Brain microvascular endothelial cell (primary cell): ENCODE measurements at regions not wholly inside any gene's neighbourhood (a gene's known extent, or its start where the extent isn't known, plus 50 kb on each side); places are given as distances from the start of the nearest gene placed in this dataset.

ENCODE experiments used
- DNase-seq: peaks from one replicate; pipeline ENCODE4 v3.0.0-alpha.2; 2020
- H3K27ac ChIP-seq: fragments of 250-450 bp; sonication (Bioruptor Pico); 2 replicates; pipeline ENCODE4 v1.5.1; 2020; ENCODE audit warnings: mild to moderate bottlenecking, moderate library complexity
- H3K27me3 ChIP-seq: fragments of 250-450 bp; sonication (Bioruptor Pico); replicated peaks from 2 replicates; pipeline ENCODE4 v1.5.1; 2020; ENCODE audit warnings: mild to moderate bottlenecking
- H3K36me3 ChIP-seq: fragments of 250-450 bp; sonication (Bioruptor Pico); replicated peaks from 2 replicates; pipeline ENCODE4 v1.5.1; 2020; ENCODE audit warnings: mild to moderate bottlenecking
- H3K4me3 ChIP-seq: 2 replicates; pipeline ENCODE4 v1.5.1; 2011; ENCODE audit warnings: low read depth, mild to moderate bottlenecking, control low read depth, low read length, moderate library complexity
- CTCF ChIP-seq: IDR thresholded peaks from 2 replicates; pipeline ENCODE4 v1.5.1; 2011; ENCODE audit warnings: low read depth, mild to moderate bottlenecking, moderate library complexity, low read length, control low read depth, inconsistent platforms; ENCODE audit errors: missing control alignments
- in situ Hi-C: cut with HindIII; loops from 2 replicates; pipeline ENCODE4 v1.10.0; 2017; ENCODE audit warnings: low sequenced_read_pairs, low pct_ligation_motif_present

GRCh38 chr14:61630399-61631044 lies 64.8 kb upstream of the HIF1A start:
- no peak for DNase-seq
- Histone ChIP-seq H3K4me3 (no peak overlapping the region), H3K36me3 (no peaks in the 10 kb centered on the region), H3K27ac (no peak overlapping the region), H3K27me3 (no peaks in the 10 kb centered on the region)
- in situ Hi-C loops, result no loop called here
- TF ChIP-seq CTCF, result no peak

GRCh38 chr14:61631045-61631687 lies 64.1 kb upstream of the HIF1A start:
- in situ Hi-C loops, result no loop called here
- no peak for DNase-seq
- Histone ChIP-seq H3K4me3 (no peak overlapping the region), H3K27ac (no peak overlapping the region), H3K27me3 (no peaks in the 10 kb centered on the region), H3K36me3 (no peaks in the 10 kb centered on the region)
- TF ChIP-seq CTCF, result no peak

GRCh38 chr14:61632401-61632800 lies 62.9 kb upstream of the HIF1A start:
- H3K27ac ChIP-seq, result no peak overlapping the region
- H3K36me3 ChIP-seq, result no peaks in the 10 kb centered on the region
- no peak overlapping the region for H3K4me3 ChIP-seq
- no peak for TF ChIP-seq CTCF
- H3K27me3 ChIP-seq, result no peaks in the 10 kb centered on the region
- in situ Hi-C loops, result no loop called here
- DNase-seq, result no peak

- in situ Hi-C loops, result no loop called here
Measured at GRCh38 chr14:61632807-61633206, 62.5 kb upstream of the HIF1A start.

GRCh38 chr14:61636291-61636690 lies 59.0 kb upstream of the HIF1A start:
- no peak overlapping the region for H3K27ac ChIP-seq
- DNase-seq, result no peak
- H3K36me3 ChIP-seq, result no peaks in the 10 kb centered on the region
- no peaks in the 10 kb centered on the region for H3K27me3 ChIP-seq
- in situ Hi-C loops, result no loop called here
- H3K4me3 ChIP-seq, result no peak overlapping the region
- no peak for TF ChIP-seq CTCF

More at GRCh38 chr14:61632807-61633206, 62.5 kb upstream of the HIF1A start:
- Histone ChIP-seq H3K27ac (no peak overlapping the region), H3K4me3 (no peak overlapping the region), H3K27me3 (no peaks in the 10 kb centered on the region), H3K36me3 (no peaks in the 10 kb centered on the region)
- DNase-seq, result no peak
- TF ChIP-seq CTCF, result no peak
